ENCODE measurements at regions not wholly inside any gene's neighbourhood (a gene's known extent, or its start where the extent isn't known, plus 50 kb on each side); places are given as distances from the start of the nearest gene placed in this dataset.

DNA sequence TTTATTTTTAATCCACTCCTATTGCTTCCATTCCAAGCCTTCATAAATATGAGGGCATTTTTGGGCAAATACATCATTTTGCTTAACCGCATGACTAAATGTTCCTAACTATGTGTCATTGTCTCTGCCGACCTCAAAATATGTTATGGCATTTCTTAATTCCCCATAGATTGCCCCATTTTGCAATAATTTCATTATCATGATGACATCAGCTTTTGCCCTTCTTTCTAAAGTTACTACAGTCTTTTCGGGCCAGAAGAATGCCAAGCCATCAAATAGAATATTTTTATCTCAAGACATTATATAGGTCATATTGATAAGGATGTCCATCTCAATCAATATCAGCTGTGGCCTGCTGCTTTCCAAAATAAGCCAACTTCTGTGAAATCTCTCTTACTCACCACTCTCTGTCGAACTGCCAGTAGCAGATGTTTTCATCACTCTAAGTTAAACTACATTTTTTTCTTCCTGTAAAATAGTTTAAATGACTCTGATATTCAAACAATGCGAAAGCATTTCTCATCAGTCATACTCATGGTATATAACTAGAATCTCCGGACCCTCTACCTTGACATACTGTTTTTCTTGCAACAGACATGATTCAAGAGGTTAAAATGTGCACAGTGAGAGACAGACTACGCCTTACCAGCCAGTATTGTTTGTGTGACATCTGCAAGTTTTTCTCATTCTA is 1254.6 kb upstream of the CELF2 start:
- DNase-seq (ENCODE audit: low spot score) = no peak
- in situ Hi-C loops (cut with MboI; ENCODE audit: low pct_unique_long_range_greater_than_20kb, low sequenced_read_pairs, unreplicated experiment) = no loop called here
- TF ChIP-seq, protein P1, sequence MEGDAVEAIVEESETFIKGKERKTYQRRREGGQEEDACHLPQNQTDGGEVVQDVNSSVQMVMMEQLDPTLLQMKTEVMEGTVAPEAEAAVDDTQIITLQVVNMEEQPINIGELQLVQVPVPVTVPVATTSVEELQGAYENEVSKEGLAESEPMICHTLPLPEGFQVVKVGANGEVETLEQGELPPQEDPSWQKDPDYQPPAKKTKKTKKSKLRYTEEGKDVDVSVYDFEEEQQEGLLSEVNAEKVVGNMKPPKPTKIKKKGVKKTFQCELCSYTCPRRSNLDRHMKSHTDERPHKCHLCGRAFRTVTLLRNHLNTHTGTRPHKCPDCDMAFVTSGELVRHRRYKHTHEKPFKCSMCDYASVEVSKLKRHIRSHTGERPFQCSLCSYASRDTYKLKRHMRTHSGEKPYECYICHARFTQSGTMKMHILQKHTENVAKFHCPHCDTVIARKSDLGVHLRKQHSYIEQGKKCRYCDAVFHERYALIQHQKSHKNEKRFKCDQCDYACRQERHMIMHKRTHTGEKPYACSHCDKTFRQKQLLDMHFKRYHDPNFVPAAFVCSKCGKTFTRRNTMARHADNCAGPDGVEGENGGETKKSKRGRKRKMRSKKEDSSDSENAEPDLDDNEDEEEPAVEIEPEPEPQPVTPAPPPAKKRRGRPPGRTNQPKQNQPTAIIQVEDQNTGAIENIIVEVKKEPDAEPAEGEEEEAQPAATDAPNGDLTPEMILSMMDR (IDR thresholded peaks at IDR 0.05; ENCODE audit: extremely low read depth, insufficient read depth, missing control alignments) = no peak

DNA sequence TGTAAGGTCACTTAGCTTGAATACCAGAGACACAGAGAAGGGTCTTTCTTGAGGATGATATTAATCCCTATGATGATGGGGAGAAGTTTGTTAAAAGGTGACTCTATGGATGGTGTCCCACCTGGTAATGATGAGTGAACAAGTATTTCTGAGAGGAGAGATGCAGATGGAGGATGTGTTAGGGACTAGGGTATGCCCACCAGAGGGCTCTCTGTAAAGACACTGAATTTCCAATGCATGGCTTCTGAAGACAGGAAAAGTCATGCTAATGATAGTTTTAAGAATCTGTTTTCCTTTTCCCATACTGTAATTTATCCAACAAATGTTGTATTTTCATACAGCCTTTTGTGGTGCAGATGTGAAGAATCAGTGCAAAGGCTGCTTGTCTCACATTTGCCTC is 1250.9 kb upstream of the CELF2 start:
- in situ Hi-C loops (cut with MboI; ENCODE audit: low pct_unique_long_range_greater_than_20kb, low sequenced_read_pairs, unreplicated experiment) = no loop called here
- no peak for DNase-seq (ENCODE audit: low spot score)
- TF ChIP-seq, protein P1 (IDR thresholded peaks at IDR 0.05; ENCODE audit: extremely low read depth, insufficient read depth, missing control alignments) = no peak

DNA sequence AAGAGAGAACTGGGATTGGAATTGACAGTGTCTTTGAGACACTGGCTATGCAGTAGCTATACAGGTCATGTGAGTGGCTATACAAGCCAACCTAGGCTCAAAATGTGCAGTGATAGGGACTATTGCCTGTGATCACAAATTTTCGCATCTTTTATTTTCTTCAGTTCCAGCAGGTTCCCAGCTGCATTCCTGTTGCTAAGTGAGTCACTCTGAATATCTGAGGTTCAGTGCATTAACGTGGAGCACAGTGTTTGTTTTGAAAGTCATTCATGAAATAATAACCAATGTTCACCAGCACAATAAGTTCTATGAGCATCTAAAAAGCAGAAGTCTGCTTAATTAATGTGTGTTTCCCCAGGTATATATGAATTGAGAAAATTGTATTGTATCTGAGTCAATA is 1236.0 kb upstream of the CELF2 start:
- in situ Hi-C loops (cut with MboI; ENCODE audit: low pct_unique_long_range_greater_than_20kb, low sequenced_read_pairs, unreplicated experiment) = no loop called here
- no peak for DNase-seq (ENCODE audit: low spot score)
- TF ChIP-seq, protein P1 (IDR thresholded peaks at IDR 0.05; ENCODE audit: extremely low read depth, insufficient read depth, missing control alignments) = no peak

DNA sequence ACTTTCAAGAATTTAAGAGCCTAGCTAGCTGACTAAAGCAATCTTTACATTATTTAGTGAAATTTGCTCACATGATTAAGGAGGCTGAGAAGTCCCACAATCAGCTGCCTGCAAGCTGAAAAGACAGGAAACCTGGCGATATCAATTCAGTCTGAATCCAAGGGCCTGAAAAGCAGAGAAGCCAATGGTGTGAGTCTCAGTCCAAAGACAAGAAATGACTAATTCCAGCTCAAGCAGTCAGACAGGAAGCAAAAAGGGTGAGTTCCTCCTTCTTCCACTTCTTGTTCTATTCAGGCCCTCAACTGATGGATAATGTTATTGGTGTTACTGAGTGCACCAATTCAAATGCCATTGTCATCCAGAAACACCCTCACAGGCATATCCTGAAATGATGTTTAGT is 1231.6 kb upstream of the CELF2 start:
- TF ChIP-seq, protein P1 (IDR thresholded peaks at IDR 0.05; ENCODE audit: extremely low read depth, insufficient read depth, missing control alignments) = no peak
- in situ Hi-C loops (cut with MboI; ENCODE audit: low pct_unique_long_range_greater_than_20kb, low sequenced_read_pairs, unreplicated experiment) = no loop called here
- no peak for DNase-seq (ENCODE audit: low spot score)

DNA sequence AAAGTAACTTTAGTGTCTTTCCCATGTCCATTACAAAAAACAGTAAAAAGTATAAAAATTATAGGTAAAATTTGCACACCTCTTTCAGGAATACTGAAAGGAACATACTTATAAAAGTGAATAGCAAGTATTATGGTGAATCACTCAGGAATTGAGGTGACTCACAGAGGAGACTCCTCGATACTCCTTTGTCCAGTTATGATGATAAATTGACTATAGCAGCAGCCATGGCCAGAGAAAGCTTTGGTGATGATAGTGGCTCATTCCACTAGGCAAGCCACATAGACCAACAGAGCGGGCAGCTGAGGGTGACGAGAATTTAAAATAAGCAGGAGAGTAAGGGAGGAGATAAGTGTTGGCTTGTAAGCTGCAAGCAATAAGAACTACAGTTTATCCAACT is 1231.1 kb upstream of the CELF2 start:
- in situ Hi-C loops (cut with MboI; ENCODE audit: low pct_unique_long_range_greater_than_20kb, low sequenced_read_pairs, unreplicated experiment) = no loop called here
- TF ChIP-seq, protein P1 (IDR thresholded peaks at IDR 0.05; ENCODE audit: extremely low read depth, insufficient read depth, missing control alignments) = no peak
- no peak for DNase-seq (ENCODE audit: low spot score)

DNA sequence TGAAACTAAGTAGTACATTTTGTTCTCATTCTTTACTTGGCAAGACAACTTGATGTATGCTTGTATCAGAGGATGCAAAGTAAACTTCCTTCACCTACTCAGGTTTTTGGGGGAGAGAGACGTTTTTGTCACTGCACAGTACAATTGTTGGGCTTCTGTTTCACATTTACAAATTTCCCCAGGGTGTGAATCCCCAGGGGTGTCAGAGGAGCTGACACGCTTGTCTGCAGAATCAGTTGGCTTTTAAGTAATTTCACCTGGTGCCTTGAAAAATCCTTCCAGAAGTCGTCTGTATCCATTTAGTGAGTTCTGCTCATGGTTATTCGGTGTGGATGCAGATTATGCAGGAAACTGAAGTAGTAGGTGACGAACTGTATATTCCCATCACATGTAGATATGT is 1227.7 kb upstream of the CELF2 start:
- TF ChIP-seq, protein P1 (IDR thresholded peaks at IDR 0.05; ENCODE audit: extremely low read depth, insufficient read depth, missing control alignments) = no peak
- no peak for DNase-seq (ENCODE audit: low spot score)
- in situ Hi-C loops (cut with MboI; ENCODE audit: low pct_unique_long_range_greater_than_20kb, low sequenced_read_pairs, unreplicated experiment) = no loop called here

Data from GM13977 (cell line).